C4-2B (cell line): ENCODE measurements at regions not wholly inside any gene's neighbourhood (a gene's known extent, or its start where the extent isn't known, plus 50 kb on each side); places are given as distances from the start of the nearest gene placed in this dataset.

Experiments used
- ZFX ChIP-seq: fragments of 450-650 bp; IDR thresholded peaks from 2 replicates; pipeline ENCODE4 v1.6.1; 2017
- TF ChIP-seq, protein P1 (sequence below): fragments of 450-650 bp; conservative IDR thresholded peaks from 2 replicates; pipeline ENCODE4 v1.5.1; 2017; ENCODE audit warnings: mild to moderate bottlenecking

GRCh38 chrX:122439831-122440230, 744.2 kb upstream of the GRIA3 start:
- TF ChIP-seq, protein P1, sequence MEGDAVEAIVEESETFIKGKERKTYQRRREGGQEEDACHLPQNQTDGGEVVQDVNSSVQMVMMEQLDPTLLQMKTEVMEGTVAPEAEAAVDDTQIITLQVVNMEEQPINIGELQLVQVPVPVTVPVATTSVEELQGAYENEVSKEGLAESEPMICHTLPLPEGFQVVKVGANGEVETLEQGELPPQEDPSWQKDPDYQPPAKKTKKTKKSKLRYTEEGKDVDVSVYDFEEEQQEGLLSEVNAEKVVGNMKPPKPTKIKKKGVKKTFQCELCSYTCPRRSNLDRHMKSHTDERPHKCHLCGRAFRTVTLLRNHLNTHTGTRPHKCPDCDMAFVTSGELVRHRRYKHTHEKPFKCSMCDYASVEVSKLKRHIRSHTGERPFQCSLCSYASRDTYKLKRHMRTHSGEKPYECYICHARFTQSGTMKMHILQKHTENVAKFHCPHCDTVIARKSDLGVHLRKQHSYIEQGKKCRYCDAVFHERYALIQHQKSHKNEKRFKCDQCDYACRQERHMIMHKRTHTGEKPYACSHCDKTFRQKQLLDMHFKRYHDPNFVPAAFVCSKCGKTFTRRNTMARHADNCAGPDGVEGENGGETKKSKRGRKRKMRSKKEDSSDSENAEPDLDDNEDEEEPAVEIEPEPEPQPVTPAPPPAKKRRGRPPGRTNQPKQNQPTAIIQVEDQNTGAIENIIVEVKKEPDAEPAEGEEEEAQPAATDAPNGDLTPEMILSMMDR = no peak
- TF ChIP-seq ZFX = no peak
